22Rv1 (cell line): ENCODE measurements at regions not wholly inside any gene's neighbourhood (a gene's known extent, or its start where the extent isn't known, plus 50 kb on each side); places are given as distances from the start of the nearest gene placed in this dataset.

ENCODE experiments used
- H3K27ac ChIP-seq: fragments of 450-650 bp; 2 replicates; pipeline ENCODE4 v1.5.1; 2017
- ZFX ChIP-seq: fragments of 450-650 bp; IDR thresholded peaks from 2 replicates; pipeline ENCODE4 v1.6.1; 2017; ENCODE audit warnings: antibody characterized with exemption, borderline replicate concordance
- TF ChIP-seq, protein P1 (sequence below): fragments of 450-650 bp; IDR thresholded peaks from 2 replicates; pipeline ENCODE4 v1.5.1; 2017; ENCODE audit warnings: mild to moderate bottlenecking

DNA sequence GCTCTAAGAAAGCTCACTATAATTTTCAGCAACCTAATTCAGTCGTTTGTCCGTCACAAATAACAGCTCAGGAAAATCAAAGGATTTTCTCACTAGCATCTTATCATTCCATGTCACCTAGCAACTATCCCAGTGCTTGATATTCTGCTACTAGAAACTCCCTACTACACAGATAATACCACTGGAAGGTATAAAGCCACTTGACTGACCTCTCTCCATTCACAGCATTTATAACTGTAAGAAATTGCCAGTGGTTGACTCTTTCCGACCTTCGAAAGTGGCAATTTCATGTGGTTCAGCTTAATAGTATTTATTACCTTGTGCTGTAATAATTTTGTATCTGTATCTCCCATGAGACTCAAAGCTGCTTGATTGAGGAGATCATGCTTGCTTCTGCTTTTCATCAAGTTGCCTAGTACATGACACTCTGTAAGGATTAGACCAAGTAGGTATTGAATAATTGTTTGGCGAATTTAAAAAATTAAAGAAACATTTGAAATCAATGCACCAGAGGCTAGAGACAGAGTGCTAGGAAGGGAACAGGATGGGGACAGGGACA, 79.6 kb upstream of the TACR1 start:
- TF ChIP-seq, protein P1, sequence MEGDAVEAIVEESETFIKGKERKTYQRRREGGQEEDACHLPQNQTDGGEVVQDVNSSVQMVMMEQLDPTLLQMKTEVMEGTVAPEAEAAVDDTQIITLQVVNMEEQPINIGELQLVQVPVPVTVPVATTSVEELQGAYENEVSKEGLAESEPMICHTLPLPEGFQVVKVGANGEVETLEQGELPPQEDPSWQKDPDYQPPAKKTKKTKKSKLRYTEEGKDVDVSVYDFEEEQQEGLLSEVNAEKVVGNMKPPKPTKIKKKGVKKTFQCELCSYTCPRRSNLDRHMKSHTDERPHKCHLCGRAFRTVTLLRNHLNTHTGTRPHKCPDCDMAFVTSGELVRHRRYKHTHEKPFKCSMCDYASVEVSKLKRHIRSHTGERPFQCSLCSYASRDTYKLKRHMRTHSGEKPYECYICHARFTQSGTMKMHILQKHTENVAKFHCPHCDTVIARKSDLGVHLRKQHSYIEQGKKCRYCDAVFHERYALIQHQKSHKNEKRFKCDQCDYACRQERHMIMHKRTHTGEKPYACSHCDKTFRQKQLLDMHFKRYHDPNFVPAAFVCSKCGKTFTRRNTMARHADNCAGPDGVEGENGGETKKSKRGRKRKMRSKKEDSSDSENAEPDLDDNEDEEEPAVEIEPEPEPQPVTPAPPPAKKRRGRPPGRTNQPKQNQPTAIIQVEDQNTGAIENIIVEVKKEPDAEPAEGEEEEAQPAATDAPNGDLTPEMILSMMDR = no peak
- no peak for TF ChIP-seq ZFX
- H3K27ac ChIP-seq = no peak overlapping the region

DNA sequence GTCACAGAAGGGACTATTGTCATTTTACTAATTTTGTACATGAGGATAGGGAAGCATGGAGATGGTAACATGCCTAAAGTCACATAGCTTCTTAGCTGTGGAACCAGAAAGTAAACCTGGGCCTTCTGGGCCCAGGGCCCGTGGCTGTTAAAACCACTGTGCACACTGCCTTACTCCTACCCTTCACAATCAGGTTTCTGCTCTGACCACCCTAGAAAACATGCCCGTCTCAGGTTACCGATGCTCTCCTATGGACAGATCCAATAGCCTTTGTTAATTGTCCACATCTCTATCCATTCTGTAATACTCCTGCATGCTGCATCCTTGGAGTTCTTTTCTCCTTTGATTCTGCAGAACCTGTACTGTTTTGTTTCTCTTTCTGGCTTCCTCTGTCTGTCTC, 79.0 kb upstream of the TACR1 start:
- no peak for TF ChIP-seq ZFX
- TF ChIP-seq, protein P1 = no peak
- H3K27ac ChIP-seq = no peak overlapping the region

- no peak overlapping the region for H3K27ac ChIP-seq
- no peak for TF ChIP-seq ZFX
- TF ChIP-seq, protein P1 = no peak
Observed at GRCh38 chr2:75277111-75277510, 77.8 kb upstream of the TACR1 start.

- TF ChIP-seq, protein P1 = no peak
- no peak for TF ChIP-seq ZFX
- H3K27ac ChIP-seq = no peak overlapping the region
Observed at GRCh38 chr2:75276093-75277029, 77.0 kb upstream of the TACR1 start.

DNA sequence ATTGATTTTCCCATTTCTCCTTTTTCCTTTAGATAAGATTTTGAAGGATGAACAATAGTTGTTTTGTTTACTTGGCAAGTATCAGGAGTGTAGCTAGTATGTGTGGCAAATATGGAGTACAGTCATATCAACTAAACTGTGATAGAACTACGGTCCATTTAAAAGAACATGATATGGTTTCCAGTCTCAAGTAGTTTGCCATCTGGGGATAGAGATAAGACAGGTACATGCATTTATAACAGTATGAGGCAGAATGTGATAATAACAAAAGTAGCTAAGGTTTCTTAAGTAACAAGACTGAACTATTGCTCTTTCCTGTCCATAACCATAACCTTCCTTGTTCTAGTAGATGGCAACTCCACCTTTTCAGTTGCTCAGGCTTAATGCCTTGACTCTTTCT, 75.6 kb upstream of the TACR1 start:
- H3K27ac ChIP-seq = no peak overlapping the region
- TF ChIP-seq ZFX = no peak
- TF ChIP-seq, protein P1 = no peak

DNA sequence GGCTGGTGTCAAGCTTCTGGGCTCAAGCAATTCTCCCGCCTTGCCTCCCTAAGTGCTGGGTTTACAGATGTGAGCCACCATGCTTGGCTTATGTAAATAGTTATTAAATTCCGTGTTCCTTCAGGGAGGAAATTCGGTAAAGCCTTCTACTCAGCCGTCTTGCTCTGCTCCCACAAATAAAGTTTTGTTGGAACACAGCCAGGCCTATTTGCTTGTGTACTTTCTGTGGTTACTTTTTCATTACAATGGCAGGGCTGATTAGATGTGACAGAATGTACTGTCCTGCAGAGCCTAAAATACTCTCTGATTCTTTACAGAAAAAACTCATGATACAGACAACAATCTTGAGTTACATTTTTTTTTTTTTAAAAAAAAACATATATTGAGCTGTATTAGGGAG, 68.8 kb upstream of the TACR1 start:
- TF ChIP-seq ZFX = no peak
- TF ChIP-seq, protein P1 = no peak

DNA sequence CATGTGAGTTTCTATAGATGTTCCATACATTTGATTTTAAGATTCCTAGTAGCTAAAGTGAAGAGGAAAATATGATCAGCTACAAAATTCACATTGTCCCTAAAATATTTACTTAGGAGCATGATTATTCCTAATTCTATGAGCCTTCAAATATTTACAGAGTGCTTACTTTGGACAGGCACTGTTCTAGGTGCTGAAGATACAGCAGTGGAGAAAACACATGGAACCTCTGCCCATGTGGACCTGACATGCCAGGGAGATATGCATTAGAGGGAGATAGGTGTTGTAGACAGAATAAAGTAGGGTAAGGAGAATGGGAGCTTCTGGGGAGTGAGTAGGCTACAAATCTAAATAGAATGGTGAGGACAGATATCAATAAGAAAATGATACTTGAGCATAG, 62.6 kb upstream of the TACR1 start:
- TF ChIP-seq, protein P1 = no peak
- TF ChIP-seq ZFX = no peak
- H3K27ac ChIP-seq = no peak overlapping the region

More for the DNA sequence above, 68.8 kb upstream of the TACR1 start:
- no peak overlapping the region for H3K27ac ChIP-seq
